ENCODE measurements at regions not wholly inside any gene's neighbourhood (a gene's known extent, or its start where the extent isn't known, plus 50 kb on each side); places are given as distances from the start of the nearest gene placed in this dataset.
"Not testable (repeated sequence)": the region's sequence is repeated elsewhere in the genome, so short reads cannot be mapped to it uniquely, and the experiment has no call there.

DNA sequence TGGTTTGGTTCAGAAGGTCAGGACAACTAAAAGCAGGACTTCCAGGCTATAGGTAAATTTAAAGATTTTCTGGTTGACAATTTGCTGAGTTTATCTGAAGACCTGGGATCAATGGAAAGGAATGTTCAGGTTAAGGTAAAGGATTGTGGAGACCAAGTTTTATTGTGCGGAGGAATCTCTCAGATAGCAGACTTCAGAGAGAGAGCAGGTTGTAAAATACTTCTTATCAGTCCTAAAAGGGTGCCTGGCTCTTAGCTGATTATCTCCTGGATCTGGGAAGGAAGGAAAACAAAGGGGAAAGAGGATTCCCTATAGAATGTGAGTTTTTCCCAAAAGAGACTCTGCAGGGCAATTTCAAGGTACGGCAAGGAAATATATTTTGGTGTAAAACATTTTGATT lies 851.5 kb downstream of the DACH1 start:
- no peak overlapping the region for H3K4me3 ChIP-seq (ENCODE audit: low read depth, low read length)
- DNase-seq (ENCODE audit: low read depth) = no peak
- TF ChIP-seq, protein P1, sequence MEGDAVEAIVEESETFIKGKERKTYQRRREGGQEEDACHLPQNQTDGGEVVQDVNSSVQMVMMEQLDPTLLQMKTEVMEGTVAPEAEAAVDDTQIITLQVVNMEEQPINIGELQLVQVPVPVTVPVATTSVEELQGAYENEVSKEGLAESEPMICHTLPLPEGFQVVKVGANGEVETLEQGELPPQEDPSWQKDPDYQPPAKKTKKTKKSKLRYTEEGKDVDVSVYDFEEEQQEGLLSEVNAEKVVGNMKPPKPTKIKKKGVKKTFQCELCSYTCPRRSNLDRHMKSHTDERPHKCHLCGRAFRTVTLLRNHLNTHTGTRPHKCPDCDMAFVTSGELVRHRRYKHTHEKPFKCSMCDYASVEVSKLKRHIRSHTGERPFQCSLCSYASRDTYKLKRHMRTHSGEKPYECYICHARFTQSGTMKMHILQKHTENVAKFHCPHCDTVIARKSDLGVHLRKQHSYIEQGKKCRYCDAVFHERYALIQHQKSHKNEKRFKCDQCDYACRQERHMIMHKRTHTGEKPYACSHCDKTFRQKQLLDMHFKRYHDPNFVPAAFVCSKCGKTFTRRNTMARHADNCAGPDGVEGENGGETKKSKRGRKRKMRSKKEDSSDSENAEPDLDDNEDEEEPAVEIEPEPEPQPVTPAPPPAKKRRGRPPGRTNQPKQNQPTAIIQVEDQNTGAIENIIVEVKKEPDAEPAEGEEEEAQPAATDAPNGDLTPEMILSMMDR (IDR thresholded peaks at IDR 0.05; ENCODE audit: insufficient read depth, low read length) = no peak

- TF ChIP-seq, protein P1 (IDR thresholded peaks at IDR 0.05; ENCODE audit: insufficient read depth, low read length) = no peak
- DNase-seq (ENCODE audit: low read depth) = no peak
- no peak overlapping the region for H3K4me3 ChIP-seq (ENCODE audit: low read depth, low read length)
These were observed 852.0 kb downstream of the DACH1 start for GRCh38 chr13:71015021-71015420.

- no peak overlapping the region for H3K4me3 ChIP-seq (ENCODE audit: low read depth, low read length)
- DNase-seq (ENCODE audit: low read depth) = no peak
- TF ChIP-seq, protein P1 (IDR thresholded peaks at IDR 0.05; ENCODE audit: insufficient read depth, low read length) = no peak
These were observed 861.1 kb downstream of the DACH1 start for GRCh38 chr13:71005919-71006318.

DNA sequence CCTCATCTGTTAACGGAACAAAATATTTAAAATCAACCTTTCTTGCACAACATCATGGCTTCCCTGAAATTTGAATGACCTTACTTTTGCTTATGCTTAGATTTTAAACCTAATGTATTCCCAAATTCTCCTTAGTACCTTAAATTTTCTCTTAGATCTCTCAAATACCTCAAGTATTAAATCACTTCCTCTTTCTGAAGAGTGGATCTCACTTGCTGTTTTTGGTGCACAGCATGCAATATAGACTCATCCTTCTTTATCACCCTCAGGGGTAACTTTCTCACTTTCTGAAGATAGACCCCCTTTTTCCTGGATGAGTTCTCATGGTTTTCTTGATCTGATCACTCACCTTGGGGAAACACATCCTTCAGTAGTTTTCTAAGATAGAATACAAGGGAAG lies 871.7 kb downstream of the DACH1 start:
- DNase-seq (ENCODE audit: low read depth) = no peak
- TF ChIP-seq, protein P1 (IDR thresholded peaks at IDR 0.05; ENCODE audit: insufficient read depth, low read length) = no peak
- no peak overlapping the region for H3K4me3 ChIP-seq (ENCODE audit: low read depth, low read length)

DNA sequence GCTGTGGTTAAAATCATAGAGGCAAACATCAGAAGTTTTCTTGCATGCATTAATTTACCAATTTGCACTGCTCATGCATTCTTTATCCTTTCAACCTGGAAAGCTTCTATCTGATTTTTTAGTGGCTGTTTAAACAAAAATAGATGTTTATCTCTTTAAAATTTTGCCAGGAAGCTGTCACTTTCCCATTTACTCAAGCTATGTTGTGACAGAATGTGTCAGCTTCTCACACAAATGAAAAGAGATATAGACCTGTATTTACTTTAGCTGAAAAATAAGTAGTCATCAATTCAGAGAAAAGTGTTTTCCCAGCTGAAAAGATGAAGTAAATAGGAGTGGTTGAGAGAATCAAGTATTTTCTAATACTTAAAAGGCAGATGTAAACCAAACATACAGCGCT lies 872.8 kb downstream of the DACH1 start:
- no peak for DNase-seq (ENCODE audit: low read depth)
- H3K4me3 ChIP-seq (ENCODE audit: low read depth, low read length) = no peak overlapping the region
- TF ChIP-seq, protein P1 (IDR thresholded peaks at IDR 0.05; ENCODE audit: insufficient read depth, low read length) = no peak

GRCh38 chr13:70987043-70987442 lies 878.8 kb upstream of the KLHL1 start:
- no peak overlapping the region for H3K4me3 ChIP-seq (ENCODE audit: low read depth, low read length)
- no peak for DNase-seq (ENCODE audit: low read depth)
- TF ChIP-seq, protein P1 (IDR thresholded peaks at IDR 0.05; ENCODE audit: insufficient read depth, low read length) = no peak

GRCh38 chr13:70985371-70985770 lies 877.1 kb upstream of the KLHL1 start:
- DNase-seq (ENCODE audit: low read depth) = no peak
- TF ChIP-seq, protein P1 (IDR thresholded peaks at IDR 0.05; ENCODE audit: insufficient read depth, low read length) = no peak
- H3K4me3 ChIP-seq (ENCODE audit: low read depth, low read length) = no peak overlapping the region

- not testable (repeated sequence) for H3K4me3 ChIP-seq (ENCODE audit: low read depth, low read length); DNase-seq (ENCODE audit: low read depth)
These were observed 873.0 kb upstream of the KLHL1 start for GRCh38 chr13:70981219-70981618.

Measured in fibroblast of the aortic adventitia (primary cell).